ENCODE measurements at regions not wholly inside any gene's neighbourhood (a gene's known extent, or its start where the extent isn't known, plus 50 kb on each side); places are given as distances from the start of the nearest gene placed in this dataset.

GRCh38 chr16:85256190-85256739, 144.0 kb upstream of the CIBAR2 start:
- TF ChIP-seq CTCF (IDR thresholded peaks at IDR 0.05) (no peak), POLR2A (IDR thresholded peaks at IDR 0.05) (no peak)
